HL-60 (cell line): ENCODE measurements at regions not wholly inside any gene's neighbourhood (a gene's known extent, or its start where the extent isn't known, plus 50 kb on each side); places are given as distances from the start of the nearest gene placed in this dataset.

Experiments
- DNase-seq, 2 experiments: peaks; one replicate each; pipeline ENCODE4 v3.0.0-alpha.2; 2010 to 2020; ENCODE audit warnings: low read depth in 1 of 2, low spot score in 1 of 2
- H3K27ac ChIP-seq: fragments of 250-450 bp; sonication (Bioruptor Pico); replicated peaks from 2 replicates; pipeline ENCODE4 v1.5.1; 2020; ENCODE audit warnings: mild to moderate bottlenecking, moderate library complexity
- H3K27me3 ChIP-seq: fragments of 250-450 bp; sonication (Bioruptor Pico); 2 replicates; pipeline ENCODE4 v1.5.1; 2021; ENCODE audit warnings: mild to moderate bottlenecking, moderate library complexity; ENCODE audit not compliant: insufficient read depth, poor library complexity, severe bottlenecking
- H3K4me3 ChIP-seq: replicated peaks from 2 replicates; pipeline ENCODE4 v1.5.1; 2011; ENCODE audit warnings: mild to moderate bottlenecking, control low read depth, low read length; ENCODE audit not compliant: insufficient read depth
- GABPA ChIP-seq: IDR thresholded peaks from 2 replicates; pipeline ENCODE4 v1.6.1; 2012; ENCODE audit warnings: low read depth
- POLR2AphosphoS5 ChIP-seq: IDR thresholded peaks from 2 replicates; pipeline ENCODE4 v1.6.1; 2012; ENCODE audit warnings: low read depth
- SPI1 ChIP-seq: IDR thresholded peaks from 2 replicates; pipeline ENCODE4 v1.6.1; 2012; ENCODE audit warnings: low read depth, mild to moderate bottlenecking, borderline replicate concordance
- TF ChIP-seq, protein P1 (sequence below): IDR thresholded peaks from one replicate; pipeline ENCODE4 v1.5.1; 2011; ENCODE audit warnings: low read length, control low read depth, inconsistent platforms; ENCODE audit not compliant: insufficient read depth
- TF ChIP-seq, protein P2 (sequence below): IDR thresholded peaks from 2 replicates; pipeline ENCODE4 v1.6.1; 2012; ENCODE audit warnings: low read depth; ENCODE audit not compliant: insufficient replicate concordance

DNA sequence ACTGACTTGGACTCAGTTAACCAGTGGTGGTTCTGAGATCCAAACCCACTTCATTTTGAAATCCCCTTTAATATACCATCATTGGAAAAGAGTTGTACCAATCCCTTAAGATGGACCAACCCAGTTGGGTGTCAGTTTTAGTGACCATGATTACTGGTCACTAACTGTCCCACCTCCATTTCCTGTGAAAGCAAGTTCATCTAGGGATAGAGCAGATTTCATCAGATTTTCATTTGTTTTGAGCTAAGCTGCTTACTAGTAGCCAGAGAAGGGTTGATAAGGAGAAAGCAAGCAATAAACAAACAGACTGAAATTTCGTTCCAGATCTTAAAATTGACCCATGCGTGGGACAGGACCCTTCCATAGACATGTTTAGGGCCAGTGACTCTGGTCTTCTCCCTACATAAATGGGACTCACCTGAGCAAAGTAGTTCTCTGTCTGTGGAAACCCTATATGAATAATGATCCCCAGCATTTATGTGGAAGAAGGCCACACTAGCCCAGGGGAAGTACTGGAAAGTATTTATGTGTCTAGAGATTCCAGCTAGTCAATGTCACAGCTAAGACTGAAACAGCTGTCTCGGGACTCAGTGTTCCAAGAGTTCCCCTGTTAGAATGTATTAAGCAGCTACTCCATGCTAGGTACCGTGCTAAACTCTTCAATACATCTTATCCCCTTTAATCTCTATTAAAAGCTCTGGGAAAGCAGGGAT, 196.0 kb upstream of the BCL6 start:
- no peak overlapping the region for H3K27ac ChIP-seq
- H3K4me3 ChIP-seq = no peak overlapping the region
- TF ChIP-seq GABPA = no peak
- TF ChIP-seq, protein P1, sequence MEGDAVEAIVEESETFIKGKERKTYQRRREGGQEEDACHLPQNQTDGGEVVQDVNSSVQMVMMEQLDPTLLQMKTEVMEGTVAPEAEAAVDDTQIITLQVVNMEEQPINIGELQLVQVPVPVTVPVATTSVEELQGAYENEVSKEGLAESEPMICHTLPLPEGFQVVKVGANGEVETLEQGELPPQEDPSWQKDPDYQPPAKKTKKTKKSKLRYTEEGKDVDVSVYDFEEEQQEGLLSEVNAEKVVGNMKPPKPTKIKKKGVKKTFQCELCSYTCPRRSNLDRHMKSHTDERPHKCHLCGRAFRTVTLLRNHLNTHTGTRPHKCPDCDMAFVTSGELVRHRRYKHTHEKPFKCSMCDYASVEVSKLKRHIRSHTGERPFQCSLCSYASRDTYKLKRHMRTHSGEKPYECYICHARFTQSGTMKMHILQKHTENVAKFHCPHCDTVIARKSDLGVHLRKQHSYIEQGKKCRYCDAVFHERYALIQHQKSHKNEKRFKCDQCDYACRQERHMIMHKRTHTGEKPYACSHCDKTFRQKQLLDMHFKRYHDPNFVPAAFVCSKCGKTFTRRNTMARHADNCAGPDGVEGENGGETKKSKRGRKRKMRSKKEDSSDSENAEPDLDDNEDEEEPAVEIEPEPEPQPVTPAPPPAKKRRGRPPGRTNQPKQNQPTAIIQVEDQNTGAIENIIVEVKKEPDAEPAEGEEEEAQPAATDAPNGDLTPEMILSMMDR = no peak
- TF ChIP-seq POLR2AphosphoS5 = no peak
- TF ChIP-seq, protein P2, sequence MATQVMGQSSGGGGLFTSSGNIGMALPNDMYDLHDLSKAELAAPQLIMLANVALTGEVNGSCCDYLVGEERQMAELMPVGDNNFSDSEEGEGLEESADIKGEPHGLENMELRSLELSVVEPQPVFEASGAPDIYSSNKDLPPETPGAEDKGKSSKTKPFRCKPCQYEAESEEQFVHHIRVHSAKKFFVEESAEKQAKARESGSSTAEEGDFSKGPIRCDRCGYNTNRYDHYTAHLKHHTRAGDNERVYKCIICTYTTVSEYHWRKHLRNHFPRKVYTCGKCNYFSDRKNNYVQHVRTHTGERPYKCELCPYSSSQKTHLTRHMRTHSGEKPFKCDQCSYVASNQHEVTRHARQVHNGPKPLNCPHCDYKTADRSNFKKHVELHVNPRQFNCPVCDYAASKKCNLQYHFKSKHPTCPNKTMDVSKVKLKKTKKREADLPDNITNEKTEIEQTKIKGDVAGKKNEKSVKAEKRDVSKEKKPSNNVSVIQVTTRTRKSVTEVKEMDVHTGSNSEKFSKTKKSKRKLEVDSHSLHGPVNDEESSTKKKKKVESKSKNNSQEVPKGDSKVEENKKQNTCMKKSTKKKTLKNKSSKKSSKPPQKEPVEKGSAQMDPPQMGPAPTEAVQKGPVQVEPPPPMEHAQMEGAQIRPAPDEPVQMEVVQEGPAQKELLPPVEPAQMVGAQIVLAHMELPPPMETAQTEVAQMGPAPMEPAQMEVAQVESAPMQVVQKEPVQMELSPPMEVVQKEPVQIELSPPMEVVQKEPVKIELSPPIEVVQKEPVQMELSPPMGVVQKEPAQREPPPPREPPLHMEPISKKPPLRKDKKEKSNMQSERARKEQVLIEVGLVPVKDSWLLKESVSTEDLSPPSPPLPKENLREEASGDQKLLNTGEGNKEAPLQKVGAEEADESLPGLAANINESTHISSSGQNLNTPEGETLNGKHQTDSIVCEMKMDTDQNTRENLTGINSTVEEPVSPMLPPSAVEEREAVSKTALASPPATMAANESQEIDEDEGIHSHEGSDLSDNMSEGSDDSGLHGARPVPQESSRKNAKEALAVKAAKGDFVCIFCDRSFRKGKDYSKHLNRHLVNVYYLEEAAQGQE = no peak
- no peak for TF ChIP-seq SPI1

DNA sequence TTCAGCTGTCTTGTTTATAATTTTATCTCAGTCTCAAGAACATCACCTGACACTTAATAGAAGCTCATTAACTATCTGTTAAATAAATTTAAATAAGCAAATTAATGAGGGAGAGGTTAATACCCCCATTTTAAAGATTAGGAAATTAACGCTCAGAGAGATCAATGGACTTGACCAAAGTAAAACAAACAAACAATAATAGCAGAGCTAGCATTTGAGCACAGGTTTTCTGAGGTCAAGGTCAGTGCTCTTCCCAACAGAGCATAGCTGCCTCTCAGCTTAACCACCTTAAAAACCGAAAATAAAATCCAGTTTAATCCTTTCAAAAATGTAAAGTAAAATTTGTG, 196.6 kb upstream of the BCL6 start:
- Histone ChIP-seq H3K4me3 (no peak overlapping the region), H3K27ac (no peak overlapping the region)
- TF ChIP-seq, protein P2 = no peak
- no peak for TF ChIP-seq SPI1
- TF ChIP-seq GABPA = no peak
- TF ChIP-seq, protein P1 = no peak
- TF ChIP-seq POLR2AphosphoS5 = no peak

More for the DNA sequence above, 196.0 kb upstream of the BCL6 start:
- DNase-seq = no peak
- no peaks in the 10 kb centered on the region for H3K27me3 ChIP-seq

DNA sequence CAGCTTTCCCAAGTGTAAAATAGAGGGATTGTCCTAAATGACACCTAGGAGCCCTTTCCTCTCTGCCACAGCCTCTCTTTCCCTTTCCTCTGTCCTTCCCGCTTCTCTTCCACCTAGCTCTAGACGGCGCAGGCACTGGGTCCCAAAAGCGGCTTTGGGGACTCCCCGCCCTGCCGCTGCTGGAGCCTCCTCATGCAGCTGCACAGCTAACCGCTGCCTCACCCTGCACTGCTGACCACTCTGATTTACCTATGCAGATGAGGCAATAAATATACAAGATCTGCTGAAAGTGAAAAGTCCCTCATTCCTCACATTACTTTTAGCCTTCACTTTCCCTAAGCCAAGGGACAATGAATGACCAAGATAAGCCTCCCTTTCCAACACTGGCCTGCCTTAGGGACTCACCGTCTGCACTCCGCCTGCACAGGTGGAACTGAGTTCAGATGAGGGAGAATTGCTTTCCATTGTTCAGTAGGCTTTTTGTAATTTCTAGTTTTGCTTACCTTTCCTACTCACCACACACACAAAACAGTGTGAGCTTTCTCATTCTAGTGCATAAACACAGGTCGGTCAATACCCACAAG, 197.5 kb upstream of the BCL6 start:
- DNase-seq = no peak
- TF ChIP-seq, protein P2 = no peak
- TF ChIP-seq, protein P1 = no peak
- TF ChIP-seq POLR2AphosphoS5 (no peak), GABPA (no peak), SPI1 (no peak)
- Histone ChIP-seq H3K27ac (no peak overlapping the region), H3K4me3 (no peak overlapping the region), H3K27me3 (no peaks in the 10 kb centered on the region)

More for the DNA sequence above, 196.6 kb upstream of the BCL6 start:
- no peak for DNase-seq
- no peaks in the 10 kb centered on the region for H3K27me3 ChIP-seq
